Neural cell (in vitro differentiated cells): ENCODE measurements at regions not wholly inside any gene's neighbourhood (a gene's known extent, or its start where the extent isn't known, plus 50 kb on each side); places are given as distances from the start of the nearest gene placed in this dataset.

Experiments
- H2AFZ ChIP-seq: fragments of 200-600, 300-800 bp; sonication (generic), shearing (Covaris generic); 2 replicates; pipeline ENCODE4 v1.6.0; 2014; ENCODE audit warnings: low read depth, mild to moderate bottlenecking, antibody characterized with exemption, low read length, moderate library complexity
- H3F3A ChIP-seq: fragments of 200-600 bp; shearing (Covaris generic); 2 replicates; pipeline ENCODE4 v1.6.1; 2016; ENCODE audit warnings: mild to moderate bottlenecking, moderate library complexity, mixed read lengths, antibody characterized with exemption, low read length; ENCODE audit not compliant: insufficient read depth, poor library complexity, severe bottlenecking
- H3K27ac ChIP-seq: fragments of 200-600, 300-800 bp; sonication (generic), shearing (Covaris generic); 2 replicates; pipeline ENCODE4 v1.5.1; 2014; ENCODE audit warnings: mild to moderate bottlenecking, low read length, moderate library complexity
- H3K27me3 ChIP-seq: fragments of 300-800, 200-600 bp; sonication (generic), shearing (Covaris generic); 2 replicates; pipeline ENCODE4 v1.6.0; 2014; ENCODE audit warnings: mild to moderate bottlenecking, low read depth, low read length, moderate library complexity; ENCODE audit not compliant: insufficient read depth
- H3K36me3 ChIP-seq: fragments of 300-800, 200-600 bp; sonication (generic), shearing (Covaris generic); 2 replicates; pipeline ENCODE4 v1.5.1; 2014; ENCODE audit warnings: mild to moderate bottlenecking, antibody characterized with exemption, low read length, moderate library complexity; ENCODE audit not compliant: insufficient read depth
- H3K4me2 ChIP-seq: fragments of 300-800, 200-600 bp; sonication (generic), shearing (Covaris generic); 2 replicates; pipeline ENCODE4 v1.6.0; 2014; ENCODE audit warnings: mild to moderate bottlenecking, low read length
- H3K4me3 ChIP-seq: fragments of 300-800, 200-600 bp; sonication (generic), shearing (Covaris generic); 2 replicates; pipeline ENCODE4 v1.5.1; 2014; ENCODE audit warnings: mild to moderate bottlenecking, low read length, moderate library complexity
- H3K79me2 ChIP-seq: fragments of 200-600 bp; shearing (Covaris generic); replicated peaks from 2 replicates; pipeline ENCODE4 v1.6.0; 2014; ENCODE audit warnings: mild to moderate bottlenecking, low read length, moderate library complexity; ENCODE audit not compliant: insufficient read depth
- H3K9ac ChIP-seq: fragments of 300-800, 200-600 bp; sonication (generic), shearing (Covaris generic); 2 replicates; pipeline ENCODE4 v1.6.1; 2016; ENCODE audit warnings: mild to moderate bottlenecking, low read length, mixed read lengths
- H3K9me2 ChIP-seq: fragments of 200-600 bp; shearing (Covaris generic); 2 replicates; pipeline ENCODE4 v1.6.1; 2016; ENCODE audit warnings: mild to moderate bottlenecking, low read length, mixed read lengths; ENCODE audit not compliant: insufficient read depth
- H3K9me3 ChIP-seq: fragments of 200-600, 300-800 bp; sonication (generic), shearing (Covaris generic); 2 replicates; pipeline ENCODE4 v1.6.1; 2016; ENCODE audit warnings: mild to moderate bottlenecking, mixed run types, low read length, moderate library complexity, mixed read lengths
- H4K20me1 ChIP-seq: fragments of 200-600 bp; shearing (Covaris generic); 2 replicates; pipeline ENCODE4 v1.6.1; 2016; ENCODE audit warnings: mild to moderate bottlenecking, mixed run types; ENCODE audit not compliant: insufficient read depth
- EP300 ChIP-seq: fragments of 450-650 bp; conservative IDR thresholded peaks from 2 replicates; pipeline ENCODE4 v1.6.1; 2014; ENCODE audit warnings: antibody characterized with exemption, mild to moderate bottlenecking, moderate library complexity; ENCODE audit not compliant: poor library complexity, severe bottlenecking
- EZH2 ChIP-seq: fragments of 200-600, 300-800 bp; shearing (Covaris generic), sonication (generic); IDR thresholded peaks from 2 replicates; pipeline ENCODE4 v1.6.1; 2014; ENCODE audit warnings: antibody characterized with exemption, low read length, borderline replicate concordance, mild to moderate bottlenecking; ENCODE audit not compliant: insufficient read depth, poor library complexity, severe bottlenecking
- MXI1 ChIP-seq: fragments of 450-650 bp; conservative IDR thresholded peaks from 2 replicates; pipeline ENCODE4 v1.6.1; 2014; ENCODE audit warnings: antibody characterized with exemption, mild to moderate bottlenecking; ENCODE audit not compliant: poor library complexity, severe bottlenecking
- POLR2AphosphoS5 ChIP-seq: IDR thresholded peaks from 2 replicates; pipeline ENCODE4 v1.6.1; 2012
- RAD21 ChIP-seq: fragments of 450-650 bp; conservative IDR thresholded peaks from 2 replicates; pipeline ENCODE4 v1.6.1; 2014; ENCODE audit warnings: antibody characterized with exemption, mild to moderate bottlenecking, moderate library complexity
- SMC3 ChIP-seq: fragments of 450-650 bp; conservative IDR thresholded peaks from 2 replicates; pipeline ENCODE4 v1.6.1; 2014; ENCODE audit warnings: antibody characterized with exemption, mild to moderate bottlenecking, moderate library complexity; ENCODE audit not compliant: poor library complexity
- TAF1 ChIP-seq: IDR thresholded peaks from 2 replicates; pipeline ENCODE4 v1.6.1; 2012; ENCODE audit warnings: low read depth
- TF ChIP-seq, protein P1 (sequence below): IDR thresholded peaks from 2 replicates; pipeline ENCODE4 v1.6.1; 2012; ENCODE audit warnings: borderline replicate concordance
- TF ChIP-seq, protein P2 (sequence below): fragments of 450-650 bp; IDR thresholded peaks from 2 replicates; pipeline ENCODE4 v1.5.1; 2014; ENCODE audit warnings: antibody characterized with exemption, mild to moderate bottlenecking, moderate library complexity; ENCODE audit not compliant: poor library complexity, severe bottlenecking

DNA sequence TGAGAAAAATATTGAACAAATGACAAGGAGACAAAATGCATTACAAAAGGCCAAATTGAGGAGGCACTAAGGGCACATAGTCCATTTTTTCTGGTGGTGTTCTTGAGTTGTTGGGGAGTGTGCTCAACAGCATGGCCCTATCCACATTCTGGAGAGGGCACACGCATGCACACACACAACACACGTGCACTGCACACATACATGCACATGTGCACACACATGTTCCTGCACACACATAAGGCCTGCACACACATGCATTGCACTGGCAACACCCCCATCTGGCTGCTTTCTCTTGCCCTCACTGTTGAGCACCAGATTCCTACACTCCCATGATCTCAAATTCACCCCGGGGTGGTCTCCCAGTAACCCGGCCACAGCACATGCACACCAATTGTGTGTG lies 659.2 kb upstream of the RAB6C start:
- H3K27ac ChIP-seq, result no peak overlapping the region
- no peaks in the 10 kb centered on the region for H3K9me3 ChIP-seq

DNA sequence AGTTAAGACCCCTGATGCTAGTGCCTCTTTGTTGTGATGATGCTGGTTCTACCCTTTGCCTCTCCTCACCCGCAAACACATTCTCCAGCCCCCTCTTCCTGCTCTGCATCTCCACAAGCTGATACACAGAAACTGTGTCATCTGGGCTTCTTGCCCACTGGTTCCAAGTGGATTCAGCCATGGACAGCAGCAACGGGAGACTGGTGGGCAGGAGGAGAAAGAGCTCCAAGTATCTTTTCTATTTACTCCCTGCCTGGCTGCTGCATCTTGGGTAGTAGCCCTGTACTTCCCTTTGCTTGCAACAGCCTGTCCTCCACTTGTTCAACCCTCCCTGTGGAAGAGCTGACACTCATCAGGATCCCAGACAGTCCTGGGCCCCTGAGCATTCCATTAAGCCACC lies 655.1 kb upstream of the RAB6C start:
- Histone ChIP-seq H3K4me3 (no peak overlapping the region), H3K9ac (no peak overlapping the region), H3K79me2 (no peaks in the 10 kb centered on the region), H2AFZ (no peak overlapping the region), H3K36me3 (no peaks in the 10 kb centered on the region), H4K20me1 (no peaks in the 10 kb centered on the region), H3F3A (no peaks in the 10 kb centered on the region), H3K9me2 (no peaks in the 10 kb centered on the region), H3K4me2 (no peak overlapping the region), H3K27me3 (no peaks in the 10 kb centered on the region), H3K9me3 (no peaks in the 10 kb centered on the region), H3K27ac (no peak overlapping the region)
- TF ChIP-seq TAF1, result no peak
- no peak for TF ChIP-seq SMC3
- no peak for TF ChIP-seq EP300
- no peak for TF ChIP-seq RAD21

More for the DNA sequence above, 659.2 kb upstream of the RAB6C start:
- TF ChIP-seq, protein P1, sequence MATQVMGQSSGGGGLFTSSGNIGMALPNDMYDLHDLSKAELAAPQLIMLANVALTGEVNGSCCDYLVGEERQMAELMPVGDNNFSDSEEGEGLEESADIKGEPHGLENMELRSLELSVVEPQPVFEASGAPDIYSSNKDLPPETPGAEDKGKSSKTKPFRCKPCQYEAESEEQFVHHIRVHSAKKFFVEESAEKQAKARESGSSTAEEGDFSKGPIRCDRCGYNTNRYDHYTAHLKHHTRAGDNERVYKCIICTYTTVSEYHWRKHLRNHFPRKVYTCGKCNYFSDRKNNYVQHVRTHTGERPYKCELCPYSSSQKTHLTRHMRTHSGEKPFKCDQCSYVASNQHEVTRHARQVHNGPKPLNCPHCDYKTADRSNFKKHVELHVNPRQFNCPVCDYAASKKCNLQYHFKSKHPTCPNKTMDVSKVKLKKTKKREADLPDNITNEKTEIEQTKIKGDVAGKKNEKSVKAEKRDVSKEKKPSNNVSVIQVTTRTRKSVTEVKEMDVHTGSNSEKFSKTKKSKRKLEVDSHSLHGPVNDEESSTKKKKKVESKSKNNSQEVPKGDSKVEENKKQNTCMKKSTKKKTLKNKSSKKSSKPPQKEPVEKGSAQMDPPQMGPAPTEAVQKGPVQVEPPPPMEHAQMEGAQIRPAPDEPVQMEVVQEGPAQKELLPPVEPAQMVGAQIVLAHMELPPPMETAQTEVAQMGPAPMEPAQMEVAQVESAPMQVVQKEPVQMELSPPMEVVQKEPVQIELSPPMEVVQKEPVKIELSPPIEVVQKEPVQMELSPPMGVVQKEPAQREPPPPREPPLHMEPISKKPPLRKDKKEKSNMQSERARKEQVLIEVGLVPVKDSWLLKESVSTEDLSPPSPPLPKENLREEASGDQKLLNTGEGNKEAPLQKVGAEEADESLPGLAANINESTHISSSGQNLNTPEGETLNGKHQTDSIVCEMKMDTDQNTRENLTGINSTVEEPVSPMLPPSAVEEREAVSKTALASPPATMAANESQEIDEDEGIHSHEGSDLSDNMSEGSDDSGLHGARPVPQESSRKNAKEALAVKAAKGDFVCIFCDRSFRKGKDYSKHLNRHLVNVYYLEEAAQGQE, result no peak
- TF ChIP-seq TAF1 (no peak), EZH2 (no peak), POLR2AphosphoS5 (no peak)
- TF ChIP-seq, protein P2, sequence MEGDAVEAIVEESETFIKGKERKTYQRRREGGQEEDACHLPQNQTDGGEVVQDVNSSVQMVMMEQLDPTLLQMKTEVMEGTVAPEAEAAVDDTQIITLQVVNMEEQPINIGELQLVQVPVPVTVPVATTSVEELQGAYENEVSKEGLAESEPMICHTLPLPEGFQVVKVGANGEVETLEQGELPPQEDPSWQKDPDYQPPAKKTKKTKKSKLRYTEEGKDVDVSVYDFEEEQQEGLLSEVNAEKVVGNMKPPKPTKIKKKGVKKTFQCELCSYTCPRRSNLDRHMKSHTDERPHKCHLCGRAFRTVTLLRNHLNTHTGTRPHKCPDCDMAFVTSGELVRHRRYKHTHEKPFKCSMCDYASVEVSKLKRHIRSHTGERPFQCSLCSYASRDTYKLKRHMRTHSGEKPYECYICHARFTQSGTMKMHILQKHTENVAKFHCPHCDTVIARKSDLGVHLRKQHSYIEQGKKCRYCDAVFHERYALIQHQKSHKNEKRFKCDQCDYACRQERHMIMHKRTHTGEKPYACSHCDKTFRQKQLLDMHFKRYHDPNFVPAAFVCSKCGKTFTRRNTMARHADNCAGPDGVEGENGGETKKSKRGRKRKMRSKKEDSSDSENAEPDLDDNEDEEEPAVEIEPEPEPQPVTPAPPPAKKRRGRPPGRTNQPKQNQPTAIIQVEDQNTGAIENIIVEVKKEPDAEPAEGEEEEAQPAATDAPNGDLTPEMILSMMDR, result no peak
- H3K27me3 ChIP-seq, result no peaks in the 10 kb centered on the region
- no peak overlapping the region for H3K4me2 ChIP-seq
- no peak overlapping the region for H3K9ac ChIP-seq
- no peaks in the 10 kb centered on the region for H3K36me3 ChIP-seq
- no peaks in the 10 kb centered on the region for H3K9me2 ChIP-seq
- H3K79me2 ChIP-seq, result no peaks in the 10 kb centered on the region
- no peak overlapping the region for H2AFZ ChIP-seq
- H3F3A ChIP-seq, result no peaks in the 10 kb centered on the region
- no peak overlapping the region for H3K4me3 ChIP-seq
- H4K20me1 ChIP-seq, result no peaks in the 10 kb centered on the region

DNA sequence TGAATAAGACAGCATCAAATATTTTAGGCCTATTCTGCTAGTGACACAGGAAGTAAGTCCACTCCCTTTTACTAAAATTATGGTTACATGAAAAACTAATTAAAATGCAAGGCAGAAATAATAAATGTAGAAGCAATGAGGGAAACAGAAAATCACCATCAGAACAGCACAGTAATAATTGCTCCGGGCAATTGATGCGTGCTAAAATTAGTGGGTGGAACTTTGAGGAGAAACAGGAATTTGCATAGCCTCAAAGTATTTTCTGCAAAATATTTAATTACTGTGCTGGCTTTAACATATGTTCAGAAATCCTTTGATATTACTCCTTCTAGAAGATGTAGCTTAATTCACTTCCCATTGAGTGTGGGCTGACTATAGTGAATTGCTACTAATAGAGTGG lies 654.3 kb upstream of the RAB6C start:
- Histone ChIP-seq H3K9me3 (no peaks in the 10 kb centered on the region), H3K36me3 (no peaks in the 10 kb centered on the region), H3K9ac (no peak overlapping the region), H3K27ac (no peak overlapping the region), H3K4me2 (no peak overlapping the region), H4K20me1 (no peaks in the 10 kb centered on the region), H3K4me3 (no peak overlapping the region), H3K79me2 (no peaks in the 10 kb centered on the region), H2AFZ (no peak overlapping the region), H3K9me2 (no peaks in the 10 kb centered on the region), H3K27me3 (no peaks in the 10 kb centered on the region), H3F3A (no peaks in the 10 kb centered on the region)
- TF ChIP-seq TAF1 (no peak), POLR2AphosphoS5 (no peak), MXI1 (no peak), EZH2 (no peak), RAD21 (no peak), EP300 (no peak), SMC3 (no peak)
- TF ChIP-seq, protein P2, result no peak
- TF ChIP-seq, protein P1, result no peak
